H1 (cell line): ENCODE measurements at regions not wholly inside any gene's neighbourhood (a gene's known extent, or its start where the extent isn't known, plus 50 kb on each side); places are given as distances from the start of the nearest gene placed in this dataset.

Experiments used
- CTCF ChIA-PET: fragments of 300-600 bp; sonication (Branson Sonifier 250); formaldehyde crosslinking; loops from one replicate; lab custom pipeline; 2021; ENCODE audit not compliant: partially characterized antibody; lab: Charles Lee
- POLR2A ChIA-PET: fragments of 300-600 bp; sonication (Branson Sonifier 250); formaldehyde crosslinking; loops from one replicate; lab custom pipeline; 2021; ENCODE audit warnings: inconsistent platforms; ENCODE audit not compliant: partially characterized antibody; lab: Charles Lee
- DNase-seq, 2 experiments: peaks; one replicate each; pipeline versions ENCODE4 v3.0.0 to v3.0.0-alpha.2; 2010 to 2022; ENCODE audit warnings: low spot score in 2 of 2, low read depth in 1 of 2, mixed read lengths in 1 of 2
- FAIRE-seq: peaks from 2 replicates; lab custom pipeline; 2011; peaks lifted over from hg19 to GRCh38; lab: Jason Lieb, UNC
- H2AFZ ChIP-seq: 2 replicates; pipeline ENCODE4 v1.8.1; 2012; ENCODE audit warnings: low read length, inconsistent platforms
- H2AK5ac ChIP-seq: 2 replicates; pipeline ENCODE4 v1.6.1; 2013; ENCODE audit warnings: low read depth, low read length
- H2BK120ac ChIP-seq: replicated peaks from 2 replicates; pipeline ENCODE3; 2013; ENCODE audit warnings: low read depth, low read length, inconsistent platforms
- H2BK12ac ChIP-seq: 2 replicates; pipeline ENCODE4 v1.6.1; 2013; ENCODE audit warnings: low read depth, low read length
- H2BK15ac ChIP-seq: 2 replicates; pipeline ENCODE4 v1.6.1; 2013; ENCODE audit warnings: low read length
- H2BK20ac ChIP-seq: 2 replicates; pipeline ENCODE4 v1.6.1; 2013; ENCODE audit warnings: low read length
- H2BK5ac ChIP-seq: 2 replicates; pipeline ENCODE4 v1.6.1; 2013; ENCODE audit warnings: low read depth, low read length
- H3K14ac ChIP-seq: 2 replicates; pipeline ENCODE4 v1.6.1; 2013; ENCODE audit warnings: inconsistent platforms; ENCODE audit not compliant: insufficient read length
- H3K18ac ChIP-seq: 2 replicates; pipeline ENCODE4 v1.6.1; 2013; ENCODE audit warnings: low read length; ENCODE audit errors: extremely low read depth
- H3K23ac ChIP-seq: 2 replicates; pipeline ENCODE4 v1.6.1; 2013; ENCODE audit warnings: inconsistent platforms; ENCODE audit not compliant: insufficient read length
- H3K23me2 ChIP-seq: 2 replicates; pipeline ENCODE4 v1.6.1; 2013; ENCODE audit warnings: low read depth, low read length
- H3K27ac ChIP-seq: 2 replicates; pipeline ENCODE4 v1.6.1; 2011; ENCODE audit warnings: low read depth, low read length, inconsistent platforms
- H3K27me3 ChIP-seq, 4 experiments: replicated peaks in 1 of 4; 1 replicate in 1 of 4; 2 replicates in 3 of 4; pipeline versions ENCODE4 v1.6.1 to v1.8.1; 2011 to 2013; ENCODE audit warnings: low read length in 3 of 4, mild to moderate bottlenecking in 3 of 4, inconsistent platforms in 2 of 4, mixed read lengths in 2 of 4, moderate library complexity in 1 of 4; ENCODE audit not compliant: control insufficient read depth in 3 of 4, insufficient read depth in 3 of 4; ENCODE audit errors: extremely low read depth in 1 of 4
- H3K36me3 ChIP-seq, 4 experiments: 2 replicates each; pipeline versions ENCODE4 v1.6.1 to v1.8.1; 2011 to 2013; ENCODE audit warnings: mild to moderate bottlenecking in 4 of 4, low read length in 3 of 4, moderate library complexity in 2 of 4, control low read depth in 1 of 4, inconsistent platforms in 1 of 4; ENCODE audit not compliant: insufficient read depth in 4 of 4, control insufficient read depth in 2 of 4
- H3K4ac ChIP-seq: replicated peaks from 2 replicates; pipeline ENCODE3; 2013; ENCODE audit warnings: low read length, low read depth, mixed read lengths, inconsistent platforms; ENCODE audit not compliant: insufficient read length
- H3K4me1 ChIP-seq, 4 experiments: replicated peaks in 1 of 4; 1 replicate in 1 of 4; 2 replicates in 3 of 4; pipeline versions ENCODE4 v1.6.1 to v1.8.1; 2011 to 2013; ENCODE audit warnings: low read length in 3 of 4, inconsistent platforms in 2 of 4, mixed read lengths in 1 of 4; ENCODE audit not compliant: insufficient read depth in 4 of 4, control insufficient read depth in 3 of 4
- H3K4me2 ChIP-seq, 2 experiments: 2 replicates each; pipeline versions ENCODE4 v1.6.1 to v1.8.1; 2011 to 2013; ENCODE audit warnings: low read depth in 2 of 2, low read length in 2 of 2, control low read depth in 1 of 2, inconsistent platforms in 1 of 2, mild to moderate bottlenecking in 1 of 2; ENCODE audit not compliant: insufficient read depth in 1 of 2
- H3K4me3 ChIP-seq, 4 experiments: fragments of 200-600, 300-600 bp in 1 of 4; sonication (generic), shearing (Covaris generic), sonication (Bioruptor Twin) in 1 of 4; 2 replicates each; pipeline versions ENCODE4 v1.5.1 to v1.8.1; 2011 to 2016; ENCODE audit warnings: low read length in 4 of 4, low read depth in 3 of 4, control low read depth in 2 of 4, inconsistent platforms in 2 of 4, mild to moderate bottlenecking in 2 of 4, mixed read lengths in 1 of 4, moderate library complexity in 1 of 4; ENCODE audit not compliant: insufficient read depth in 2 of 4; ENCODE audit errors: extremely low read depth in 1 of 4
- H3K56ac ChIP-seq: replicated peaks from 2 replicates; pipeline ENCODE3; 2013; ENCODE audit warnings: low read depth, mild to moderate bottlenecking, mixed read lengths, low read length, inconsistent platforms; ENCODE audit not compliant: insufficient read length
- H3K79me1 ChIP-seq: 2 replicates; pipeline ENCODE4 v1.6.1; 2013; ENCODE audit warnings: low read depth, low read length, control low read depth
- H3K79me2 ChIP-seq, 2 experiments: 2 replicates each; pipeline versions ENCODE4 v1.6.1 to v1.8.1; 2012 to 2013; ENCODE audit warnings: low read length in 2 of 2, mild to moderate bottlenecking in 2 of 2, inconsistent platforms in 1 of 2; ENCODE audit not compliant: insufficient read depth in 2 of 2, control insufficient read depth in 1 of 2
- H3K9ac ChIP-seq, 4 experiments: replicated peaks in 1 of 4; 1 replicate in 1 of 4; 2 replicates in 3 of 4; pipeline versions ENCODE4 v1.6.1 to v1.8.1; 2011 to 2013; ENCODE audit warnings: low read depth in 3 of 4, low read length in 3 of 4, control low read depth in 2 of 4, mild to moderate bottlenecking in 2 of 4, moderate library complexity in 2 of 4, inconsistent platforms in 1 of 4; ENCODE audit errors: extremely low read depth in 1 of 4
- H3K9me3 ChIP-seq, 2 experiments: 2 replicates each; pipeline versions ENCODE4 v1.6.1 to v1.8.1; 2012 to 2013; ENCODE audit warnings: mild to moderate bottlenecking in 2 of 2, moderate library complexity in 2 of 2, control low read depth in 1 of 2, inconsistent platforms in 1 of 2, low read depth in 1 of 2, low read length in 1 of 2, mixed read lengths in 1 of 2; ENCODE audit not compliant: insufficient read depth in 2 of 2
- H4K20me1 ChIP-seq, 2 experiments: replicated peaks in 1 of 2; 2 replicates each; pipeline versions ENCODE3 to v1.8.1; 2011 to 2013; ENCODE audit warnings: inconsistent platforms in 2 of 2, low read length in 2 of 2, mild to moderate bottlenecking in 1 of 2; ENCODE audit not compliant: insufficient read depth in 2 of 2, control insufficient read depth in 1 of 2
- H4K5ac ChIP-seq: 2 replicates; pipeline ENCODE4 v1.6.1; 2013; ENCODE audit warnings: low read length, low read depth, mixed read lengths, inconsistent platforms; ENCODE audit not compliant: insufficient read length
- H4K8ac ChIP-seq: 2 replicates; pipeline ENCODE4 v1.8.0; 2013; ENCODE audit warnings: mild to moderate bottlenecking, moderate library complexity, low read length, inconsistent platforms; ENCODE audit not compliant: insufficient read depth; ENCODE audit errors: extremely low read depth
- H4K91ac ChIP-seq: replicated peaks from 2 replicates; pipeline ENCODE3; 2013; ENCODE audit warnings: low read length, mixed read lengths, inconsistent platforms; ENCODE audit not compliant: insufficient read length
- TAF1 ChIP-seq: IDR thresholded peaks from 2 replicates; pipeline ENCODE4 v1.6.1; 2011; ENCODE audit warnings: mild to moderate bottlenecking, low read depth, low read length
- WGBS, 2 experiments: shearing (Covaris generic) in 1 of 2; methylation state at CpG; one replicate each; pipeline versions ENCODE4 v1.1.6 to v1.1.7; 2013 to 2015; ENCODE audit warnings: low lambda C conversion rate in 2 of 2, mixed read lengths in 2 of 2, inconsistent platforms in 1 of 2, low coverage in 1 of 2, missing lambda C conversion rate in 1 of 2; ENCODE audit not compliant: insufficient replicate concordance in 2 of 2, insufficient coverage in 1 of 2, insufficient read length in 1 of 2; ENCODE audit errors: extremely low coverage in 1 of 2, missing lambda C conversion rate in 1 of 2; 5-methylcytosine and 5-hydroxymethylcytosine counted together

DNA sequence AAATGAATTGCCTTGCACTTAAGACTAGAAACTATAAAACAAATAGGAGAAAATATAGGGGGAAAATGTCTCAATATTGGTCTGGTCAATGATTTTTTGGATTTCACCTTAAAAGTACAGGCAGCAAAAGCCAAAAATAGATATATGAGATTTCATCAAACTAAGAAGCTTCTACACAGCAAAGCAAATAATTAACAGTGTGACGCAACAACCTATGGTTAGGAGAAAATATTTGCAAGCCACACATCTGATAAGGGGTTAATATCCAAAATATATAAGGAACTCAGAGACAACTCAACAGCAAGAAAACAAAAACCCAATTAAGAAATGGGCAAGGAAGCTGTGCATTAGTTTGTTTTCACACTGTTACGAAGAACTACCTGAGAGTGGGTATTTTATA, 89.1 kb downstream of the MAIP1 start:
- Histone ChIP-seq H2BK20ac (no peak overlapping the region), H3K36me3 (peaks cover 0 to 3% (median 0%) of the 10 kb centered on the region in 4 experiments; a peak in 1 of 8 replicates), H2BK15ac (no peak overlapping the region), H2BK120ac (no peak overlapping the region), H4K8ac (no peak overlapping the region), H3K56ac (no peak overlapping the region), H3K23ac (no peak overlapping the region), H3K14ac (no peak overlapping the region), H3K79me2 (no peaks in the 10 kb centered on the region), H3K4ac (no peak overlapping the region), H3K4me1 (peaks cover 1 to 5% (median 4%) of the 10 kb centered on the region in 4 experiments; a peak in 4 of 7 replicates), H3K27ac (no peak overlapping the region), H3K9ac (no peak overlapping the region), H3K18ac (no peak overlapping the region)
- CTCF ChIA-PET: no interaction called here
- DNase-seq: no peak
- FAIRE-seq: no peak
- 94% methylated on average over 2 of the region's 2 CpGs; no CpG with 5 or more reads in 1 of the 2 experiments for WGBS, 2 experiments
- no peak for TF ChIP-seq TAF1
- TF ChIP-seq, all 59 proteins: peak for 0
- Histone ChIP-seq H3K27me3 (no peaks in the 10 kb centered on the region), H3K9me3 (peaks cover 14% of the 10 kb centered on the region in 2 experiments), H4K20me1 (no peaks in the 10 kb centered on the region), H3K23me2 (no peaks in the 10 kb centered on the region), H4K91ac (no peak overlapping the region), H4K5ac (no peak overlapping the region), H2BK12ac (no peak overlapping the region), H2AFZ (no peak overlapping the region), H3K4me2 (no peak overlapping the region), H2BK5ac (no peak overlapping the region), H3K79me1 (no peaks in the 10 kb centered on the region), H3K4me3 (no peak overlapping the region), H2AK5ac (no peak overlapping the region)
- POLR2A ChIA-PET: no interaction called here
